ENCODE measurements at regions not wholly inside any gene's neighbourhood (a gene's known extent, or its start where the extent isn't known, plus 50 kb on each side); places are given as distances from the start of the nearest gene placed in this dataset.

DNA sequence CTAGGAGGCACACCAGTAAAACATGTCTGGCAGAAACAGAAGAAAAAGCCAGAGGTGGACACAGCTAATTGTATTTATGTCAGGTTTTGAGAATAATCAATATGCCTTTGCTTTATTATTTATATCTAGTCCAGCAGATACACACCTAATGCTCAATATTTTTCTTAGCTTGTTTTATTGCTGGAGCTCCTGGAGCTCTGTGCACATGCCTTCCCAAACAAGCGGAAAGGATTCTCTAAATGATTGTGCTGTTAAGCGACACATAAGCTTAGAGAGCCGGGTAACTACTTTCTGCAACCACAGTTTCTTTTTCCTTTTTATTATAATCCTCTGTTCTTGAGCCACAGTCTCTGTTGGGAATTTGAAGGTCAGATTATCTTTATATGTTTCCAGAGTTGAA lies 177.3 kb upstream of the ST6GAL2 start:
- DNase-seq (ENCODE audit: low spot score) (no peak), ATAC-seq (no peak)
- TF ChIP-seq CREB1 (CRISPR knock-in tag; IDR thresholded peaks at IDR 0.05; ENCODE audit: low read depth) (no peak), ZNF114 (CRISPR knock-in tag; IDR thresholded peaks at IDR 0.05) (no peak), STAT1 (IDR thresholded peaks at IDR 0.05; ENCODE audit: unreplicated experiment) (no peak), ZNF331 (CRISPR knock-in tag; IDR thresholded peaks at IDR 0.05; ENCODE audit: low read depth) (no peak), JUNB (IDR thresholded peaks at IDR 0.05; ENCODE audit: unreplicated experiment) (no peak), POLR2AphosphoS5 (IDR thresholded peaks at IDR 0.05; ENCODE audit: low read depth) (no peak), NANOG (IDR thresholded peaks at IDR 0.05; ENCODE audit: borderline replicate concordance) (no peak), EZH2 (IDR thresholded peaks at IDR 0.05; ENCODE audit: low read depth, unreplicated experiment) (no peak), EZH2phosphoT487 (IDR thresholded peaks at IDR 0.05; ENCODE audit: unreplicated experiment) (no peak)
- TF ChIP-seq, protein P1, sequence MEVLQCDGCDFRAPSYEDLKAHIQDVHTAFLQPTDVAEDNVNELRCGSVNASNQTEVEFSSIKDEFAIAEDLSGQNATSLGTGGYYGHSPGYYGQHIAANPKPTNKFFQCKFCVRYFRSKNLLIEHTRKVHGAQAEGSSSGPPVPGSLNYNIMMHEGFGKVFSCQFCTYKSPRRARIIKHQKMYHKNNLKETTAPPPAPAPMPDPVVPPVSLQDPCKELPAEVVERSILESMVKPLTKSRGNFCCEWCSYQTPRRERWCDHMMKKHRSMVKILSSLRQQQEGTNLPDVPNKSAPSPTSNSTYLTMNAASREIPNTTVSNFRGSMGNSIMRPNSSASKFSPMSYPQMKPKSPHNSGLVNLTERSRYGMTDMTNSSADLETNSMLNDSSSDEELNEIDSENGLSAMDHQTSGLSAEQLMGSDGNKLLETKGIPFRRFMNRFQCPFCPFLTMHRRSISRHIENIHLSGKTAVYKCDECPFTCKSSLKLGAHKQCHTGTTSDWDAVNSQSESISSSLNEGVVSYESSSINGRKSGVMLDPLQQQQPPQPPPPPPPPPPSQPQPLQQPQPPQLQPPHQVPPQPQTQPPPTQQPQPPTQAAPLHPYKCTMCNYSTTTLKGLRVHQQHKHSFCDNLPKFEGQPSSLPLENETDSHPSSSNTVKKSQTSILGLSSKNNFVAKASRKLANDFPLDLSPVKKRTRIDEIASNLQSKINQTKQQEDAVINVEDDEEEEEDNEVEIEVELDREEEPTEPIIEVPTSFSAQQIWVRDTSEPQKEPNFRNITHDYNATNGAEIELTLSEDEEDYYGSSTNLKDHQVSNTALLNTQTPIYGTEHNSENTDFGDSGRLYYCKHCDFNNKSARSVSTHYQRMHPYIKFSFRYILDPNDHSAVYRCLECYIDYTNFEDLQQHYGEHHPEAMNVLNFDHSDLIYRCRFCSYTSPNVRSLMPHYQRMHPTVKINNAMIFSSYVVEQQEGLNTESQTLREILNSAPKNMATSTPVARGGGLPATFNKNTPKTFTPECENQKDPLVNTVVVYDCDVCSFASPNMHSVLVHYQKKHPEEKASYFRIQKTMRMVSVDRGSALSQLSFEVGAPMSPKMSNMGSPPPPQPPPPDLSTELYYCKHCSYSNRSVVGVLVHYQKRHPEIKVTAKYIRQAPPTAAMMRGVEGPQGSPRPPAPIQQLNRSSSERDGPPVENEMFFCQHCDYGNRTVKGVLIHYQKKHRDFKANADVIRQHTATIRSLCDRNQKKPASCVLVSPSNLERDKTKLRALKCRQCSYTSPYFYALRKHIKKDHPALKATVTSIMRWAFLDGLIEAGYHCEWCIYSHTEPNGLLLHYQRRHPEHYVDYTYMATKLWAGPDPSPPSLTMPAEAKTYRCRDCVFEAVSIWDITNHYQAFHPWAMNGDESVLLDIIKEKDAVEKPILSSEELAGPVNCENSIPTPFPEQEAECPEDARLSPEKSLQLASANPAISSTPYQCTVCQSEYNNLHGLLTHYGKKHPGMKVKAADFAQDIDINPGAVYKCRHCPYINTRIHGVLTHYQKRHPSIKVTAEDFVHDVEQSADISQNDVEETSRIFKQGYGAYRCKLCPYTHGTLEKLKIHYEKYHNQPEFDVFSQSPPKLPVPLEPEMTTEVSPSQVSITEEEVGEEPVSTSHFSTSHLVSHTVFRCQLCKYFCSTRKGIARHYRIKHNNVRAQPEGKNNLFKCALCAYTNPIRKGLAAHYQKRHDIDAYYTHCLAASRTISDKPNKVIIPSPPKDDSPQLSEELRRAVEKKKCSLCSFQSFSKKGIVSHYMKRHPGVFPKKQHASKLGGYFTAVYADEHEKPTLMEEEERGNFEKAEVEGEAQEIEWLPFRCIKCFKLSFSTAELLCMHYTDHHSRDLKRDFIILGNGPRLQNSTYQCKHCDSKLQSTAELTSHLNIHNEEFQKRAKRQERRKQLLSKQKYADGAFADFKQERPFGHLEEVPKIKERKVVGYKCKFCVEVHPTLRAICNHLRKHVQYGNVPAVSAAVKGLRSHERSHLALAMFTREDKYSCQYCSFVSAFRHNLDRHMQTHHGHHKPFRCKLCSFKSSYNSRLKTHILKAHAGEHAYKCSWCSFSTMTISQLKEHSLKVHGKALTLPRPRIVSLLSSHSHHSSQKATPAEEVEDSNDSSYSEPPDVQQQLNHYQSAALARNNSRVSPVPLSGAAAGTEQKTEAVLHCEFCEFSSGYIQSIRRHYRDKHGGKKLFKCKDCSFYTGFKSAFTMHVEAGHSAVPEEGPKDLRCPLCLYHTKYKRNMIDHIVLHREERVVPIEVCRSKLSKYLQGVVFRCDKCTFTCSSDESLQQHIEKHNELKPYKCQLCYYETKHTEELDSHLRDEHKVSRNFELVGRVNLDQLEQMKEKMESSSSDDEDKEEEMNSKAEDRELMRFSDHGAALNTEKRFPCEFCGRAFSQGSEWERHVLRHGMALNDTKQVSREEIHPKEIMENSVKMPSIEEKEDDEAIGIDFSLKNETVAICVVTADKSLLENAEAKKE (CRISPR knock-in tag; IDR thresholded peaks at IDR 0.05): no peak
- TF ChIP-seq, protein P2, sequence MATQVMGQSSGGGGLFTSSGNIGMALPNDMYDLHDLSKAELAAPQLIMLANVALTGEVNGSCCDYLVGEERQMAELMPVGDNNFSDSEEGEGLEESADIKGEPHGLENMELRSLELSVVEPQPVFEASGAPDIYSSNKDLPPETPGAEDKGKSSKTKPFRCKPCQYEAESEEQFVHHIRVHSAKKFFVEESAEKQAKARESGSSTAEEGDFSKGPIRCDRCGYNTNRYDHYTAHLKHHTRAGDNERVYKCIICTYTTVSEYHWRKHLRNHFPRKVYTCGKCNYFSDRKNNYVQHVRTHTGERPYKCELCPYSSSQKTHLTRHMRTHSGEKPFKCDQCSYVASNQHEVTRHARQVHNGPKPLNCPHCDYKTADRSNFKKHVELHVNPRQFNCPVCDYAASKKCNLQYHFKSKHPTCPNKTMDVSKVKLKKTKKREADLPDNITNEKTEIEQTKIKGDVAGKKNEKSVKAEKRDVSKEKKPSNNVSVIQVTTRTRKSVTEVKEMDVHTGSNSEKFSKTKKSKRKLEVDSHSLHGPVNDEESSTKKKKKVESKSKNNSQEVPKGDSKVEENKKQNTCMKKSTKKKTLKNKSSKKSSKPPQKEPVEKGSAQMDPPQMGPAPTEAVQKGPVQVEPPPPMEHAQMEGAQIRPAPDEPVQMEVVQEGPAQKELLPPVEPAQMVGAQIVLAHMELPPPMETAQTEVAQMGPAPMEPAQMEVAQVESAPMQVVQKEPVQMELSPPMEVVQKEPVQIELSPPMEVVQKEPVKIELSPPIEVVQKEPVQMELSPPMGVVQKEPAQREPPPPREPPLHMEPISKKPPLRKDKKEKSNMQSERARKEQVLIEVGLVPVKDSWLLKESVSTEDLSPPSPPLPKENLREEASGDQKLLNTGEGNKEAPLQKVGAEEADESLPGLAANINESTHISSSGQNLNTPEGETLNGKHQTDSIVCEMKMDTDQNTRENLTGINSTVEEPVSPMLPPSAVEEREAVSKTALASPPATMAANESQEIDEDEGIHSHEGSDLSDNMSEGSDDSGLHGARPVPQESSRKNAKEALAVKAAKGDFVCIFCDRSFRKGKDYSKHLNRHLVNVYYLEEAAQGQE (IDR thresholded peaks at IDR 0.05; ENCODE audit: unreplicated experiment): no peak
- TF ChIP-seq, protein P3, sequence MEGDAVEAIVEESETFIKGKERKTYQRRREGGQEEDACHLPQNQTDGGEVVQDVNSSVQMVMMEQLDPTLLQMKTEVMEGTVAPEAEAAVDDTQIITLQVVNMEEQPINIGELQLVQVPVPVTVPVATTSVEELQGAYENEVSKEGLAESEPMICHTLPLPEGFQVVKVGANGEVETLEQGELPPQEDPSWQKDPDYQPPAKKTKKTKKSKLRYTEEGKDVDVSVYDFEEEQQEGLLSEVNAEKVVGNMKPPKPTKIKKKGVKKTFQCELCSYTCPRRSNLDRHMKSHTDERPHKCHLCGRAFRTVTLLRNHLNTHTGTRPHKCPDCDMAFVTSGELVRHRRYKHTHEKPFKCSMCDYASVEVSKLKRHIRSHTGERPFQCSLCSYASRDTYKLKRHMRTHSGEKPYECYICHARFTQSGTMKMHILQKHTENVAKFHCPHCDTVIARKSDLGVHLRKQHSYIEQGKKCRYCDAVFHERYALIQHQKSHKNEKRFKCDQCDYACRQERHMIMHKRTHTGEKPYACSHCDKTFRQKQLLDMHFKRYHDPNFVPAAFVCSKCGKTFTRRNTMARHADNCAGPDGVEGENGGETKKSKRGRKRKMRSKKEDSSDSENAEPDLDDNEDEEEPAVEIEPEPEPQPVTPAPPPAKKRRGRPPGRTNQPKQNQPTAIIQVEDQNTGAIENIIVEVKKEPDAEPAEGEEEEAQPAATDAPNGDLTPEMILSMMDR (conservative IDR thresholded peaks at IDR 0.05; ENCODE audit: low read depth in 2 of 2): no peak
- TF ChIP-seq, protein P4, sequence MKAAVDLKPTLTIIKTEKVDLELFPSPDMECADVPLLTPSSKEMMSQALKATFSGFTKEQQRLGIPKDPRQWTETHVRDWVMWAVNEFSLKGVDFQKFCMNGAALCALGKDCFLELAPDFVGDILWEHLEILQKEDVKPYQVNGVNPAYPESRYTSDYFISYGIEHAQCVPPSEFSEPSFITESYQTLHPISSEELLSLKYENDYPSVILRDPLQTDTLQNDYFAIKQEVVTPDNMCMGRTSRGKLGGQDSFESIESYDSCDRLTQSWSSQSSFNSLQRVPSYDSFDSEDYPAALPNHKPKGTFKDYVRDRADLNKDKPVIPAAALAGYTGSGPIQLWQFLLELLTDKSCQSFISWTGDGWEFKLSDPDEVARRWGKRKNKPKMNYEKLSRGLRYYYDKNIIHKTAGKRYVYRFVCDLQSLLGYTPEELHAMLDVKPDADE (IDR thresholded peaks at IDR 0.05): no peak
- Mint-ChIP-seq H3K27me3 (ENCODE audit: insufficient read depth, low read depth, poor library complexity) (peaks cover 9% of the 10 kb centered on the region), H3K4me3 (no peak overlapping the region), H3K9me3 (no peaks in the 10 kb centered on the region), H3K27ac (no peak overlapping the region), H3K4me1 (peaks cover 37% of the 10 kb centered on the region), H3K36me3 (ENCODE audit: low read depth) (no peaks in the 10 kb centered on the region)
- Histone ChIP-seq H3K9me2 (ENCODE audit: insufficient read depth) (no peaks in the 10 kb centered on the region), H3F3A (replicated peaks; ENCODE audit: low read depth) (no peaks in the 10 kb centered on the region), H3K36me3 (ENCODE audit: insufficient read depth) (no peaks in the 10 kb centered on the region), H4K20me1 (replicated peaks; ENCODE audit: insufficient read depth) (no peaks in the 10 kb centered on the region), H3K27ac (ENCODE audit: low read depth) (no peak overlapping the region), H3K4me1 (ENCODE audit: insufficient read depth) (peaks cover 41% of the 10 kb centered on the region), H2AFZ (no peak overlapping the region), H3K27me3 (ENCODE audit: insufficient read depth) (no peaks in the 10 kb centered on the region), H3K4me2 (peak overlapping the region; percentile 3; the same call in 1 of the 2 replicates), H3K4me3 (no peak overlapping the region), H3K79me2 (replicated peaks; ENCODE audit: insufficient read depth) (no peaks in the 10 kb centered on the region)
